Stimulated activated CD8-positive, alpha-beta memory T cell treated with anti-CD3 and anti-CD28 coated beads, Interleukin-4, amount 100 ng/mL, for 24 hours (primary cell): ENCODE measurements at regions not wholly inside any gene's neighbourhood (a gene's known extent, or its start where the extent isn't known, plus 50 kb on each side); places are given as distances from the start of the nearest gene placed in this dataset.
"Not testable (repeated sequence)": the region's sequence is repeated elsewhere in the genome, so short reads cannot be mapped to it uniquely, and the experiment has no call there.

Experiments
- DNase-seq: peaks from one replicate; pipeline ENCODE4 v3.0.0-alpha.2; 2020; ENCODE audit warnings: low read depth

GRCh38 chr2:182477774-182478173 lies 50.9 kb upstream of the PDE1A start:
- DNase-seq = no peak

GRCh38 chr2:182481676-182482075 lies 54.8 kb upstream of the PDE1A start:
- DNase-seq = no peak

- no peak for DNase-seq
These were observed 55.7 kb upstream of the PDE1A start for GRCh38 chr2:182482511-182482910.

GRCh38 chr2:182496596-182496995 lies 69.8 kb upstream of the PDE1A start:
- no peak for DNase-seq

- DNase-seq = no peak
These were observed 73.1 kb upstream of the PDE1A start for GRCh38 chr2:182499706-182500470.

- DNase-seq = no peak
These were observed 77.0 kb upstream of the PDE1A start for GRCh38 chr2:182503886-182504285.

GRCh38 chr2:182504903-182505302 lies 78.1 kb upstream of the PDE1A start:
- no peak for DNase-seq

- DNase-seq = no peak
These were observed 79.8 kb upstream of the PDE1A start for GRCh38 chr2:182506606-182507005.

- DNase-seq = not testable (repeated sequence)
These were observed 81.7 kb upstream of the PDE1A start for GRCh38 chr2:182508583-182508982.

- DNase-seq = no peak
These were observed 82.4 kb upstream of the PDE1A start for GRCh38 chr2:182509216-182509615.

- no peak for DNase-seq
These were observed 94.9 kb upstream of the PDE1A start for GRCh38 chr2:182521453-182522404.

- no peak for DNase-seq
These were observed 95.6 kb upstream of the PDE1A start for GRCh38 chr2:182522405-182522896.

GRCh38 chr2:182522972-182523473 lies 96.2 kb upstream of the PDE1A start:
- no peak for DNase-seq

- no peak for DNase-seq
These were observed 103.8 kb upstream of the PDE1A start for GRCh38 chr2:182530636-182531035.

GRCh38 chr2:182540252-182540651 lies 113.4 kb upstream of the PDE1A start:
- DNase-seq = no peak

- no peak for DNase-seq
These were observed 114.4 kb upstream of the PDE1A start for GRCh38 chr2:182541268-182541667.

GRCh38 chr2:182542501-182543258 lies 115.8 kb upstream of the PDE1A start:
- no peak for DNase-seq

GRCh38 chr2:182543741-182544525 lies 117.1 kb upstream of the PDE1A start:
- no peak for DNase-seq

GRCh38 chr2:182545420-182546167 lies 118.8 kb upstream of the PDE1A start:
- DNase-seq = no peak
